ENCODE measurements at regions not wholly inside any gene's neighbourhood (a gene's known extent, or its start where the extent isn't known, plus 50 kb on each side); places are given as distances from the start of the nearest gene placed in this dataset.

DNA sequence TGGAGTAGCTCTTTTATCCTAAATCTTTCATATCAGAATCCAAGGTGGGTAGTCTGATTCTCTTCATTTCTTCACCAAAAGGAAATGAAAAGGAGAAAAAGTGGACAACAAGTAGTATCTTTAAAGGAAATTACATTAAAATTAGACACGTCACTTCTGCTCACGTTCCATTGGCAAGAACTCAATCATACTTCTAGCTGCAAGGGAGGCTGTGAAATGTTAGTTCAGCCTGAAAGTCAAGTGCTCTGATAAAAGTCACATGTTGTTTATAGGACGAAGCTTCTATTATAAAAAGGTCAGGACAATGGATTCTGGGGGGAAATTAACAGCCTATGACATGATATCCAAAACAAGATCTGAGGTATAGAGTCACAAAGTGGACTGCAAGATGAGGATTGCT lies 164.6 kb upstream of the MCTP2 start:
- Histone ChIP-seq H3K9me3 (peaks cover 0 to 10% (median 0%) of the 10 kb centered on the region in 3 donors), H3K27ac (no peak overlapping the region), H3K4me3 (no peak overlapping the region), H3K4me1 (no peaks in the 10 kb centered on the region), H3K27me3 (no peaks in the 10 kb centered on the region), H3K36me3 (replicated peaks in 1 of 2; ENCODE audit: insufficient read depth in 1 of 2, low read depth in 2 of 2) (no peaks in the 10 kb centered on the region)
- DNase-seq = no peak
- intact Hi-C loops (cut with DNase I) = no loop called here
- no peak for TF ChIP-seq POLR2A (IDR thresholded peaks at IDR 0.05)
- TF ChIP-seq, protein P1, sequence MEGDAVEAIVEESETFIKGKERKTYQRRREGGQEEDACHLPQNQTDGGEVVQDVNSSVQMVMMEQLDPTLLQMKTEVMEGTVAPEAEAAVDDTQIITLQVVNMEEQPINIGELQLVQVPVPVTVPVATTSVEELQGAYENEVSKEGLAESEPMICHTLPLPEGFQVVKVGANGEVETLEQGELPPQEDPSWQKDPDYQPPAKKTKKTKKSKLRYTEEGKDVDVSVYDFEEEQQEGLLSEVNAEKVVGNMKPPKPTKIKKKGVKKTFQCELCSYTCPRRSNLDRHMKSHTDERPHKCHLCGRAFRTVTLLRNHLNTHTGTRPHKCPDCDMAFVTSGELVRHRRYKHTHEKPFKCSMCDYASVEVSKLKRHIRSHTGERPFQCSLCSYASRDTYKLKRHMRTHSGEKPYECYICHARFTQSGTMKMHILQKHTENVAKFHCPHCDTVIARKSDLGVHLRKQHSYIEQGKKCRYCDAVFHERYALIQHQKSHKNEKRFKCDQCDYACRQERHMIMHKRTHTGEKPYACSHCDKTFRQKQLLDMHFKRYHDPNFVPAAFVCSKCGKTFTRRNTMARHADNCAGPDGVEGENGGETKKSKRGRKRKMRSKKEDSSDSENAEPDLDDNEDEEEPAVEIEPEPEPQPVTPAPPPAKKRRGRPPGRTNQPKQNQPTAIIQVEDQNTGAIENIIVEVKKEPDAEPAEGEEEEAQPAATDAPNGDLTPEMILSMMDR (IDR thresholded peaks at IDR 0.05) = no peak
- 56% methylated on average over 3 of the region's 3 CpGs for WGBS, 2 donors
- no peak for ATAC-seq

DNA sequence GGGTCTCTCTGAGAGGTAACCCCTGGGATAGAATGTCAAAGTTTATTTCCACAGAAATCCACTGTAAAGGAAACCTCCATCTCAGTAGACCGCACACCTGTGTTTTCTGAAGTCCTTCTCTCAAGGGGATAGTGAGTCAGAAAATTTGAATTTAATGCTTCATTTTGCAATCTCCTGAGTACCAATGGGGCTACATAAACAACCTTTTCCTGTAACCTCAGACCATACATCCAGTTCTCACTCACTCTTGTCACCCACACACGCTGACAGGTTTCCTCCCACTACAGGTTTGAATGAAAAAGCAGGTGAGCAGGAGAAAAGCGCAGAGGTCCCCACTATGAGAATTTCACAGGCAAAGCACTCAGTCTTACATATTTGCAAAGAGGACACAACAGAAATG lies 165.3 kb upstream of the MCTP2 start:
- H3K4me3 ChIP-seq = no peak overlapping the region
- TF ChIP-seq, protein P1 (IDR thresholded peaks at IDR 0.05) = no peak
- no peak for TF ChIP-seq POLR2A (IDR thresholded peaks at IDR 0.05)
- H3K27me3 ChIP-seq = no peaks in the 10 kb centered on the region
- intact Hi-C loops (cut with DNase I) = no loop called here
- H3K27ac ChIP-seq = no peak overlapping the region
- H3K36me3 ChIP-seq (replicated peaks in 1 of 2; ENCODE audit: insufficient read depth in 1 of 2, low read depth in 2 of 2) = no peaks in the 10 kb centered on the region
- no peaks in the 10 kb centered on the region for H3K4me1 ChIP-seq
- no peak for DNase-seq
- ATAC-seq = no peak
- peaks cover 0 to 10% (median 0%) of the 10 kb centered on the region in 3 donors for H3K9me3 ChIP-seq
- 77 to 80% methylated on average over 3 of the region's 3 CpGs for WGBS, 2 donors

DNA sequence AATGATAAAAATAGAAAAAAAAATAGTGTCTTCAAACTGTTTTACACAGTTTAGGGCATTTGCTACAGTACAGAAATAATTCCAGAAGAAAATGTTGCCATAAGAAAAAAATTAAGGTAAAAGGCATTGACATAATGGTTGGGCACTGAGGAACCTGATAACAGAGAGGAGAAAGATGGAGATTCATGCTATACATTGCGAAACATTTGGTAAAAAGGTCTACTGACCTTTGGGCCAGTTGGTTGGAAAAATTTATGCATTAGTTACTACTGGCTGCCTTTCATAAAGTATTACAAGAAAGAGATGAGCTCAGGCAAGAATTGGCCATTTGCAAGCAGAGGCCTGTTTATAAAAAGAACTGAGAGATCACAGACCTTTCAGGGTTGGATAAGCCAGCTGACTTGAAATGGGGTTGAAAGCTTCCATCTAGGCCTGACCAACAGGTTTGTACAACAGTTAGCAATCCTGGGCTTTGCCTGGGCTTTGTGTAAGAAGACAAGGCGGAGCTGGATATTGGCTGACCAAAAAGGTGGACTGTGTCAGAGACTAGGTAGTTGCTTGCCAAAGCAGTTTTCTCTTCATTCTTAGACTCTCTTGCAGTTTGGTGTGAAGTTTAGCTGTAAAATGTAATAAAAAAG lies 166.6 kb upstream of the MCTP2 start:
- no peak for ATAC-seq
- Histone ChIP-seq H3K4me3 (no peak overlapping the region), H3K27me3 (no peaks in the 10 kb centered on the region), H3K36me3 (replicated peaks in 1 of 2; ENCODE audit: insufficient read depth in 1 of 2, low read depth in 2 of 2) (no peaks in the 10 kb centered on the region), H3K4me1 (no peaks in the 10 kb centered on the region), H3K27ac (no peak overlapping the region), H3K9me3 (peaks cover 0 to 10% (median 0%) of the 10 kb centered on the region in 3 donors)
- DNase-seq = no peak
- 86 to 95% methylated on average over 2 of the region's 2 CpGs for WGBS, 2 donors
- TF ChIP-seq POLR2A (IDR thresholded peaks at IDR 0.05) = no peak
- TF ChIP-seq, protein P1 (IDR thresholded peaks at IDR 0.05) = no peak
- intact Hi-C loops (cut with DNase I) = no loop called here

DNA sequence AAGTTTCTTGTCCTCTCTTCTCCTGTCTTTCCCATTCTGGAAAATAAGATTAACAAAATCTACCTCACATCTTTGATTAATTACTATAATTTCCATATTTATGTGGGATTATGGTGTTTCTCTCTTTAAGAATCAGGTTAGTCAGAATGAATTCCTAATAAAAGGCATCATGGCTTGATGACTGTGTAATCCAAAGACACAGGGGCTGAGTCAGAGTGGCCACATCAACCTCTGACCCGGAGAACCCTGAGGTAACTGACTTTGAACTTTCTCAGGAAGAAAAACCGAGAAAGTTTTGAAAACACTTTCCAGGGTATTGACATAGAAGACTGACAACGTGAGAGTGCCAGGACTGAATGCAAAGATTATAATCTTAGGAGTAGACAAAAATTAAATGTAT lies 170.3 kb upstream of the MCTP2 start:
- no peak overlapping the region for H3K4me3 ChIP-seq
- intact Hi-C loops (cut with DNase I) = no loop called here
- H3K9me3 ChIP-seq = no peaks in the 10 kb centered on the region
- H3K27ac ChIP-seq = no peak overlapping the region
- DNase-seq (no peak), ATAC-seq (no peak)
- 51 to 69% methylated on average over 3 of the region's 3 CpGs for WGBS, 2 donors
- no peaks in the 10 kb centered on the region for H3K36me3 ChIP-seq (replicated peaks in 1 of 2; ENCODE audit: insufficient read depth in 1 of 2, low read depth in 2 of 2)
- no peaks in the 10 kb centered on the region for H3K27me3 ChIP-seq
- H3K4me1 ChIP-seq = no peaks in the 10 kb centered on the region
- no peak for TF ChIP-seq POLR2A (IDR thresholded peaks at IDR 0.05)
- TF ChIP-seq, protein P1 (IDR thresholded peaks at IDR 0.05) = no peak

DNA sequence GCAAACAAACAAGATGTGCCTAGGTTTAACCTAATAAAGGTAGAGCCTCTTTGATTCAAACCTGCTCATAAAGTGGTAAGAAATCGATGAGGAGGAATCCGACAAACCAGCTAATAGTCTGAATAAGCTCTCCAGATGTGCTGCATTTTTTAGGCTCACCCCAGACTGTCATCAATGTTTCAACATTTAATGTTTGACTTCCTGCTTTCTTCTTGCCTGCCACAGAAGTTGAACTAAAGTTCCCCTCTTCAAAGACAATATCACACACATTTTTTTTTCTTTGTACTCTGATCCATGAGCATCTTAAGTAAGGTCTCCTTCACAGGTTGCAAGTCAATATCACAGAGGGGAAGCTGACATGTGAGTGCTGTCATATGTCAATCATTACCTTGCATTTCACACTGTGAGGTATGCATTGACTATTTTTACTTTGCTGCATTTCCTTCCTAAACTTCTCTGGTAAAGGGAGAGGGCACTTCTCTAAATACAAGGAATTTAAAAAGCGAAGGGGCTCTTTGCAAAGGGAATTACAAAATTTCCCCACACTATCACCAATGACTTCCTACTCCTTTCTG lies 172.3 kb upstream of the MCTP2 start:
- no peak for DNase-seq
- Histone ChIP-seq H3K27ac (no peak overlapping the region), H3K36me3 (replicated peaks in 1 of 2; ENCODE audit: insufficient read depth in 1 of 2, low read depth in 2 of 2) (no peaks in the 10 kb centered on the region), H3K27me3 (no peaks in the 10 kb centered on the region), H3K9me3 (no peaks in the 10 kb centered on the region), H3K4me1 (no peaks in the 10 kb centered on the region), H3K4me3 (no peak overlapping the region)
- 34 to 55% methylated on average over 3 of the region's 3 CpGs for WGBS, 2 donors
- no peak for TF ChIP-seq POLR2A (IDR thresholded peaks at IDR 0.05)
- TF ChIP-seq, protein P1 (IDR thresholded peaks at IDR 0.05) = no peak
- intact Hi-C loops (cut with DNase I) = no loop called here
- ATAC-seq = no peak
